K562 (cell line): ENCODE measurements at regions not wholly inside any gene's neighbourhood (a gene's known extent, or its start where the extent isn't known, plus 50 kb on each side); places are given as distances from the start of the nearest gene placed in this dataset.

Experiments used
- BMI1 ChIP-seq: fragments of 150-350 bp; IDR thresholded peaks from 2 replicates; pipeline ENCODE4 v1.6.1; 2014; ENCODE audit warnings: low read length
- CBX8 ChIP-seq: fragments of 200-600 bp; sonication (generic); IDR thresholded peaks from 2 replicates; pipeline ENCODE4 v1.6.1; 2012; ENCODE audit warnings: borderline replicate concordance, mixed run types, low read depth, mild to moderate bottlenecking, moderate library complexity, mixed read lengths, low read length, control low read depth, inconsistent platforms; ENCODE audit not compliant: poor library complexity, severe bottlenecking; ENCODE audit errors: extremely low read depth
- CEBPB ChIP-seq: fragments of 450-650 bp; IDR thresholded peaks from 2 replicates; pipeline ENCODE4 v1.6.1; 2016; ENCODE audit warnings: missing genetic modification characterization, missing compliant biosample characterization
- CTCF ChIP-seq, 3 experiments: IDR thresholded peaks in 2 of 3; conservative IDR thresholded peaks in 1 of 3; 2 replicates each; pipeline ENCODE4 v1.5.1; 2011 to 2012; ENCODE audit warnings: low read length in 3 of 3, mild to moderate bottlenecking in 3 of 3, control low read depth in 2 of 3, improper control_type of control experiment in 1 of 3, inconsistent platforms in 1 of 3, low read depth in 1 of 3, mixed read lengths in 1 of 3, moderate library complexity in 1 of 3; ENCODE audit not compliant: insufficient read depth in 2 of 3
- ERF ChIP-seq: fragments of 450-650 bp; formaldehyde crosslinking; IDR thresholded peaks from 2 replicates; pipeline ENCODE4 v1.4.0; 2020; ENCODE audit warnings: mild to moderate bottlenecking, mixed read lengths
- MAFK ChIP-seq: IDR thresholded peaks from 2 replicates; pipeline ENCODE4 v1.6.1; 2011; ENCODE audit warnings: low read length, improper control_type of control experiment
- POLR2AphosphoS5 ChIP-seq: IDR thresholded peaks from 2 replicates; pipeline ENCODE4 v1.6.1; 2011; ENCODE audit warnings: mild to moderate bottlenecking, low read depth, low read length, moderate library complexity; ENCODE audit not compliant: control insufficient read depth, insufficient read depth
- ZBTB2 ChIP-seq: fragments of 450-650 bp; IDR thresholded peaks from 2 replicates; pipeline ENCODE4 v1.6.1; 2016; ENCODE audit warnings: antibody characterized with exemption
- ZNF24 ChIP-seq: fragments of 450-650 bp; IDR thresholded peaks from 2 replicates; pipeline ENCODE4 v1.6.1; 2016
- ZNF778 ChIP-seq: fragments of 450-650 bp; formaldehyde crosslinking; IDR thresholded peaks from 2 replicates; pipeline ENCODE4 v1.4.0; 2020; ENCODE audit warnings: mild to moderate bottlenecking, moderate library complexity

- TF ChIP-seq ERF (CRISPR knock-in tag) (no peak), CBX8 (no peak), CEBPB (tag) (no peak), ZBTB2 (no peak), MAFK (no peak), ZNF24 (no peak), ZNF778 (CRISPR knock-in tag) (no peak), BMI1 (no peak), POLR2AphosphoS5 (no peak), CTCF (IDR thresholded peaks at IDR 0.05 in 2 of 3, conservative IDR thresholded peaks at IDR 0.05 in 1 of 3; ENCODE audit: insufficient read depth in 2 of 3, low read depth in 1 of 3, low read length in 3 of 3) (no peak)
Measured at GRCh38 chr11:115119146-115119545, 385.1 kb downstream of the CADM1 start.
